OCI-LY7 (cell line): ENCODE measurements at regions not wholly inside any gene's neighbourhood (a gene's known extent, or its start where the extent isn't known, plus 50 kb on each side); places are given as distances from the start of the nearest gene placed in this dataset.

Experiments used
- BruUV-seq: library from RNA; stranded (reverse); fragments of 400-500 nt; replicated peaks from 2 replicates; lab custom pipeline; 2021; lab: Mats Ljungman, UMichigan
- CTCF ChIA-PET: fragments of 300-600 bp; sonication (Branson Sonifier 250); formaldehyde crosslinking; loops from one replicate; lab custom pipeline; 2022; ENCODE audit warnings: antibody characterized with exemption; ENCODE audit not compliant: unreplicated experiment; lab: Charles Lee
- POLR2A ChIA-PET: fragments of 300-600 bp; sonication (Branson Sonifier 250); formaldehyde crosslinking; loops from one replicate; lab custom pipeline; 2022; ENCODE audit warnings: antibody characterized with exemption; lab: Charles Lee
- DNase-seq: peaks from one replicate; pipeline ENCODE4 v3.0.0-alpha.2; 2015; ENCODE audit warnings: low spot score
- H2AFZ ChIP-seq: fragments of 200-600 bp; sonication (generic), shearing (Covaris generic); 2 replicates; pipeline ENCODE4 v1.6.1; 2014; ENCODE audit warnings: mild to moderate bottlenecking, antibody characterized with exemption, low read length, moderate library complexity
- H3K27ac ChIP-seq: fragments of 200-600 bp; sonication (generic); 2 replicates; pipeline ENCODE4 v1.5.1; 2014; ENCODE audit warnings: mixed run types, low read depth, mild to moderate bottlenecking, moderate library complexity, low read length, inconsistent platforms; ENCODE audit not compliant: poor library complexity, severe bottlenecking
- H3K36me3 ChIP-seq: fragments of 200-600 bp; sonication (generic); 2 replicates; pipeline ENCODE4 v1.6.1; 2014; ENCODE audit warnings: mild to moderate bottlenecking, antibody characterized with exemption, low read length, moderate library complexity, mixed read lengths; ENCODE audit not compliant: insufficient read depth
- H3K4me1 ChIP-seq: fragments of 200-600 bp; sonication (generic); 2 replicates; pipeline ENCODE4 v1.5.1; 2014; ENCODE audit warnings: mild to moderate bottlenecking, low read length; ENCODE audit not compliant: insufficient read depth, poor library complexity, severe bottlenecking
- H3K4me2 ChIP-seq: fragments of 200-600 bp; sonication (generic); 2 replicates; pipeline ENCODE4 v1.6.1; 2014; ENCODE audit warnings: mild to moderate bottlenecking, low read length
- H3K4me3 ChIP-seq: fragments of 200-600 bp; sonication (generic); 2 replicates; pipeline ENCODE4 v1.5.1; 2014; ENCODE audit warnings: mild to moderate bottlenecking, low read depth, low read length; ENCODE audit not compliant: poor library complexity, severe bottlenecking
- H3K79me2 ChIP-seq: fragments of 200-600 bp; sonication (generic); 2 replicates; pipeline ENCODE4 v1.6.1; 2016; ENCODE audit warnings: low read depth, mild to moderate bottlenecking, low read length, moderate library complexity, mixed read lengths; ENCODE audit not compliant: insufficient read depth
- H3K9me2 ChIP-seq: fragments of 200-600 bp; sonication (generic); 2 replicates; pipeline ENCODE4 v1.6.1; 2016; ENCODE audit warnings: mild to moderate bottlenecking, low read length, mixed read lengths; ENCODE audit not compliant: insufficient read depth
- H3K9me3 ChIP-seq: fragments of 200-600 bp; sonication (generic); 2 replicates; pipeline ENCODE4 v1.6.1; 2014; ENCODE audit warnings: mild to moderate bottlenecking, mixed run types, low read length, mixed read lengths
- H4K20me1 ChIP-seq: fragments of 200-600 bp; sonication (generic); 2 replicates; pipeline ENCODE4 v1.6.1; 2014; ENCODE audit warnings: mild to moderate bottlenecking, antibody characterized with exemption, low read length, moderate library complexity, mixed read lengths; ENCODE audit not compliant: insufficient read depth
- CTCF ChIP-seq: fragments of 200-600 bp; sonication (generic); conservative IDR thresholded peaks from 2 replicates; pipeline ENCODE4 v1.5.1; 2014; ENCODE audit warnings: mild to moderate bottlenecking, antibody characterized with exemption, low read length, moderate library complexity, mixed read lengths
- EZH2phosphoT487 ChIP-seq: fragments of 200-600 bp; sonication (generic); IDR thresholded peaks from 2 replicates; pipeline ENCODE4 v1.6.1; 2018; ENCODE audit warnings: low read depth, borderline replicate concordance, mild to moderate bottlenecking, mixed run types, antibody characterized with exemption, low read length, moderate library complexity, mixed read lengths
- intact Hi-C: fragments of 100-400 bp; cut with micrococcal nuclease; formaldehyde crosslinking; loops from one replicate; pipeline ENCODE4 v1.10.0; 2022; ENCODE audit not compliant: unreplicated experiment

- ChIA-PET POLR2A (interaction anchor here (0.5 to 0.7 kb wide), 2 partner anchors 13 to 29 kb away, joined by 3 read pairs; no protein-coding TSS in a partner anchor), CTCF (no interaction called here)
- Histone ChIP-seq H3K4me3 (no peak overlapping the region), H3K4me2 (no peak overlapping the region), H3K9me2 (no peaks in the 10 kb centered on the region), H3K9me3 (no peaks in the 10 kb centered on the region), H2AFZ (no peak overlapping the region), H3K27ac (no peak overlapping the region), H4K20me1 (no peaks in the 10 kb centered on the region), H3K79me2 (no peaks in the 10 kb centered on the region), H3K4me1 (no peaks in the 10 kb centered on the region), H3K36me3 (no peaks in the 10 kb centered on the region)
- TF ChIP-seq CTCF (no peak), EZH2phosphoT487 (no peak)
- no peak for DNase-seq
- intact Hi-C loops = no loop called here
- BruUV-seq = no TSS peak
Measured at GRCh38 chr2:37865640-37866039, 59.4 kb upstream of the RMDN2 start.

DNA sequence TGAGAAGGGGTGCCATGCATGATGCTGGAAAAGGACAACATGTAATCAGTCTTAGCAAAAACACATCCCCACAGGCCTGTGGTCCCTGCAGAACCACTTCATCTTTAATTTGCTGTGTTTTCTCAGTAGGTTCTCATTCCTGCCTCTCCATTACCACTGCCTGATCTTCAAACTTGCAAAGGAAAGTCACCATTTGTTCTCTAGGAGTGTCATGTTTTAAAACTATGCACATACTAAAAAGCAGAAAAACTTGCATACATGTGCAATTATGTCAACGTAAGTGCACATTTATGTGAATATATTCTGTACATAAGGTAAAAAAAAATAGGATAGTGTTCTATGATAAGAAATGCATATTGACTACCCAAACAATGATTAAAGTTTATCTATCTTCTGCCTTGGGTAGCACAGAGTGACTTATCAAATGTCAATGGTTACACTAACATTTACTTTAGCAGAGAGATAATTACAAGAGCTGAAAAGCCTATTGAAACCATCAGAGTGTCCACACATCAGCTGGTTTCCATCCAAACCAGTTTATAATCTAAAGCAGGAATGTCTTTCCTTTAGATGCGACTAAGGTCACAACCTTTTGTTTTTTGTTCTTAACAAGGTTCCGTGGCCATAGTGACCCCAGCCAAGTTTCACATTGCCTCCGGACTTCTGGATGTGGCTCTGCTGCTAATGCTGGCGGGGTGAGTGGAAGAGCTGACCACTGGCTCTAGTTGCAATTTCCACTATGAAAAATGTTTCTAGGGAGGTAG is 58.7 kb upstream of the RMDN2 start:
- Histone ChIP-seq H3K9me3 (no peaks in the 10 kb centered on the region), H3K4me3 (no peak overlapping the region), H3K4me1 (no peaks in the 10 kb centered on the region), H2AFZ (no peak overlapping the region), H3K9me2 (no peaks in the 10 kb centered on the region), H3K36me3 (no peaks in the 10 kb centered on the region), H3K79me2 (no peaks in the 10 kb centered on the region), H3K27ac (no peak overlapping the region), H3K4me2 (no peak overlapping the region), H4K20me1 (no peaks in the 10 kb centered on the region)
- intact Hi-C loops = no loop called here
- POLR2A ChIA-PET = no interaction called here
- CTCF ChIA-PET = interaction anchor here (0.5 kb wide), 1 partner anchor 11 kb away, joined by 3 read pairs; no protein-coding TSS in a partner anchor
- no peak for DNase-seq
- TF ChIP-seq CTCF (no peak), EZH2phosphoT487 (no peak)
- BruUV-seq = no TSS peak

DNA sequence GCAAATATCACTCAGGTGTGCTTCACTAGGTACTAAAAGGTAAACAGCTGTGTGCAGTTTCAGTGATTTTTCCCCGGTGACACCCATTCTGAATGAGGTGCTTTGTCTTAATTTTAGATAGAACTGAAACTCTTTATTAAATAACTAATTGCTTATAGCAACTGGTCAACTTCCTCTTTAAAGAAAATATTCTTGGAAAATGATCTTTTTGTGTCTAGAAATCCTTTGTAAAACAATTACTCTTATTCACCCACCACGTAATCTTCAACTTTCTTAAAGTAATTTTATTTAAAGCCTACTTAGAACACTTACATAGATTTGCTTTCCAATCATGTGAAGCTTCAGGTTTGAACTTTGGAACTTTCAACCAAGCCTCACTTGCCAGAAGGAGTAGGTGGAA is 57.9 kb upstream of the RMDN2 start:
- H3K4me3 ChIP-seq = no peak overlapping the region
- POLR2A ChIA-PET = no interaction called here
- no peak for DNase-seq
- TF ChIP-seq CTCF (no peak), EZH2phosphoT487 (no peak)
- H3K27ac ChIP-seq = no peak overlapping the region
- intact Hi-C loops = no loop called here
- no TSS peak for BruUV-seq
- H3K4me2 ChIP-seq = no peak overlapping the region
- H4K20me1 ChIP-seq = no peaks in the 10 kb centered on the region
- no peaks in the 10 kb centered on the region for H3K9me2 ChIP-seq
- no peaks in the 10 kb centered on the region for H3K79me2 ChIP-seq
- H3K4me1 ChIP-seq = no peaks in the 10 kb centered on the region
- CTCF ChIA-PET = interaction anchor here (0.5 kb wide), 1 partner anchor 11 kb away, joined by 3 read pairs; no protein-coding TSS in a partner anchor
- no peak overlapping the region for H2AFZ ChIP-seq
- no peaks in the 10 kb centered on the region for H3K9me3 ChIP-seq
- no peaks in the 10 kb centered on the region for H3K36me3 ChIP-seq
